ENCODE measurements at regions not wholly inside any gene's neighbourhood (a gene's known extent, or its start where the extent isn't known, plus 50 kb on each side); places are given as distances from the start of the nearest gene placed in this dataset.

DNA sequence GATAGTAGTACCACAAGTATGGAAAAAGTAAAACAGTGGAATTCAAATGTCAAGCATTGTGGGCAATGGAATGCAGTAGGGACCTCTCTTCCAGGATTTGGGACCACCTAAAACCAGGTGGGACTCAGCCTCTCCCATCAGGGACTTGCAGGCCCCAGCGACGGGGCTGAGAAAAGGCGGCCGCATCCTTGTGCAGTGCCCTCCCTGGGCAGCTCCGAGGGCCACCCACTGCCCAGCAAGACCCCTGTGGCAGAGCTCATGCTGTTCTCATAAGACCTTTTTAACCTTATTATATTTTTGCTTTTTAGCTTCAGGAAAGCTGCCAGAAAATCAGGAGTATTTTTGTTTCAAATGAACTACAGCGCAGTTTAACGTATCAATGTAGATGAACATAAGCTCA lies 142.6 kb upstream of the RPS6KA2 start:
- TF ChIP-seq CTCF (IDR thresholded peaks at IDR 0.05 in 4 of 5, conservative IDR thresholded peaks at IDR 0.05 in 1 of 5): no peak
- no peak for TF ChIP-seq POLR2A (IDR thresholded peaks at IDR 0.05)
